ENCODE measurements at regions not wholly inside any gene's neighbourhood (a gene's known extent, or its start where the extent isn't known, plus 50 kb on each side); places are given as distances from the start of the nearest gene placed in this dataset.

DNA sequence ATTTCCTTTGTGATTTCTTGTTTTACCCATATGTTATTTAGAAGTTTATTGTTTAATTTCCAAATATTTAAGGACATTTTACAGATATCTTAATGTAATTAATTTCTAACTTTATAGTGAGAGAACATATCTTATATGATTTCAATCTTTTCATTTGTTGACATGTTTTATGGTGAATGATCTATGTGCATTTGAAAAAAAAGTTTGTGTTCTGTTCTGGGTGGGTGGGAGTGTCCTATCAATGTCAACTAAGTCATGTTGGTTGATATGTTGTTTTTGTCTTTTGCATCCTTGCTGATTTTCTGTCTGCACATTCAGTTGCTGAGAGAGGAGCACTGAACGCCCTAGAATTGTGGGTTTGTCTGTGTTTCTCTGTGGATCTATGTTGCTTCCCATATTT is 50.3 kb upstream of the CBFA2T3 start:
- intact Hi-C loops (cut with micrococcal nuclease), result no loop called here
- no peak for ATAC-seq

DNA sequence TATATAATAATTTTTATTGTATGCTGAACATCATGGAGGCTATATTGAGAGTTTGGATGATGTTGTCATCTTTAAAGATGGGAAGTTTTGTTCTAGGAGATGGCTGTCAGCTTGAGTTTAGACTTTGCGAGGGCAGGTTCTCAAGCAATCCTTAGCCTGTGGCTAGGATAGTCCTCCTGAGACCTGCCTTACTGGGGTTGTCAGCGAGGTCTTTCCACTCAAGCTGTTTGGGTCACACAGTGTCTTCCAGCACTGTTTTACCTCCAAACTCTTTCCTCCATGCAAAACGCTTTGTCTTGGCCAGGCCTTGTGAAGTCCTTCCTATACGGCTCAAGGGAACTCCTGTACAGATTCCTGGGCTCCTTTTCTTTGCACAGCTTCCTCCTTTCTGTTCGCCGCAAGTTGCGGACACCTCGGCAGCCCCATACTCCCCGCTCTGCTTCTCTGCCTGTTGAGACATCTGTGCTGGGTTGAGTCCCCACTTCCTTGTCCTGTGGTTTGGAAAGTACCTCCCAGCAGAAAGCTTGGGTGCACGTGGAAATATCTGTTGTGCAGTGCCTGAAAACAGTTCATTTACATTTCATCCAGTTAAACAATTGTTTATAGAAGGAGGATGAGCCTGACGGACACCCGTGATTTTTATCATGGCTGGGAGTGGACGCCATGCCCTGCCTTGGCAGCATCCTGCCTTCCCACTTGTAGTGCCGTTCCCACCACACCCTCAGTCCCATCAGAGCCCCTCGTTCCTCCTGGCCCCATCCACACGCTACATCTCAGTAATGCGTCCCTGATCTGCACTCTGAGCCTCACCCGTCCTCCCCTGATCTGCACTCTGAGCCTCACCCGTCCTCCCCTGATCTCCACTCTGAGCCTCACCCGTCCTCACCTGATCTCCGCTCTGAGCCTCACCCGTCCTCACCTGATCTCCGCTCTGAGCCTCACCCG is 55.0 kb upstream of the CBFA2T3 start:
- DNase-seq (peak; percentile 41), ATAC-seq (peak; percentile 52)
- intact Hi-C loops (cut with micrococcal nuclease), result no loop called here

More for the DNA sequence above, 50.3 kb upstream of the CBFA2T3 start:
- no peak for DNase-seq

DNA sequence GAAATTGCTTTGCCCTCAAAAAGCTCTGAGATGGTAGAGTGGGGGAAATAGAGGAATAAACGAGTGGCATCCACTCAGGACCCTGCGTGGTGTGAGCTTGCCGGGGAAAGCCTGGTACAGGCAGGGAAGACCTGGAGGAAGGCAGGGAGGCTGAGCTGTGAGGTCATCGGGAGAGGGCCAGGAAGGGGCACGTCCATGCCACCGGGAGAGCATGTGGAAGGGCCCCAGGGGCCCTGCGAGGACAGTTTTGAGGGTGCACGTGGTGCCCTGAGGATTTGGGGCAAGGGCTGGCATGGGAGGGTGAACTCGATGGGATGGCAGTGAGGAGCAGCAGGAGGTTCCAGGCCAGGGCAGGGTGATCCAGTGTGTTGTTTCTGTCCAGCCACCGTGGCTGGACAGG is 56.3 kb upstream of the CBFA2T3 start:
- intact Hi-C loops (cut with micrococcal nuclease), result no loop called here
- DNase-seq (no peak), ATAC-seq (no peak)

DNA sequence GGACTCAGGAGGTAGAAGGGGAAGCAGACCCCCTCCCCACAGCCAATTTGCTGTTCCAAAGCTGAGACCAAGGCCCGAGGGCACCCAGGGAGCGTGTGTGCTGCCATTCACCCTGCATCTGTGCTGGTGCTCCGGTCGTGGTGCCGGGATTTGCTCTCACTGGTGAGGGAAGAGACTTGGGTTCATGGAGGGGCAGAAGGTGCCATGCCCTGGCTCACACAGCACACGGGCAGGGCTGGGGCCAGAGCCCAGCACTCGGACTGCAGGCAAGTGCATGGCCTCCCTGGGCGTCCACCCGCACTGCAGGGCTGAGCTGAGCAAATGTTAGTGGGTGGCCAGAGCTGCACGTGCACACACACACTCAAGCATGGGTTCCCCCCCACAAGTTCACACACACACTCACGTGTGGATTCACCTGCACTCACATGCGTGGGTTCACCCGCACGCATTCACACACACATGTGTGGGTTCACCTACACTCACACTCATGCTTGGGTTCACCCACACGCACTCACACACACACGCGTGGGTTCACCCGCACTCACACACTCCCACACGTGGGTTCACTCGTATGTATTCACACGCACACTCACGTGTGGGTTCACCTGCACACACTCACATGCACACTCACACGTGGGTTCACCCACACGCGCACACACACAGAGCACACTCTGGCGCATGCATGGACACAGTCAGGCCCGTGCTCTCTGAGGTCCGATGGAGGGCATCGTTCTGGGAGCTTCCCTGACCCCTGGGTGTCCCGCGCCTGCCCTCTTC is 57.0 kb upstream of the CBFA2T3 start:
- DNase-seq (peak; percentile 19), ATAC-seq (no peak)
- intact Hi-C loops (cut with micrococcal nuclease), result no loop called here

DNA sequence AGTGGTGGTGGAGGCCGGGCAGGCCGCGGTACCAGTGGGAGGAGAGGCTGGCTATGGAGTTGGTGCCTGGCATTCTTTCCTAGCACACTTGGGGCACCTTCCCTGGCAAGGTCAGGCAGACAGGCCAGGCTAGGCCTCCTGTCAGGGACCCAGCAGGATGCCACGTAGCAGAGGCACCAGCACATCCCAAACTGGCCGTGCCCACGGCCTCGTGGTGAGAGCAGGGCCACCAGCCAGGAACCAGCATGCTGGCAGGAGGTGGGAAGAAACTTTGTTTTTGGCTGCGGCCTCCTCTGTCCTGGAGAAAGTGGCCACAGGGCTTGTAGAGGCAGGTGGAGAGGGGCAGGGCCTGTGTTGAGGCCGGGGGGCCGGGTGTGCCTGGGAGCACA is 57.6 kb upstream of the CBFA2T3 start:
- DNase-seq (no peak), ATAC-seq (no peak)
- intact Hi-C loops (cut with micrococcal nuclease), result no loop called here

DNA sequence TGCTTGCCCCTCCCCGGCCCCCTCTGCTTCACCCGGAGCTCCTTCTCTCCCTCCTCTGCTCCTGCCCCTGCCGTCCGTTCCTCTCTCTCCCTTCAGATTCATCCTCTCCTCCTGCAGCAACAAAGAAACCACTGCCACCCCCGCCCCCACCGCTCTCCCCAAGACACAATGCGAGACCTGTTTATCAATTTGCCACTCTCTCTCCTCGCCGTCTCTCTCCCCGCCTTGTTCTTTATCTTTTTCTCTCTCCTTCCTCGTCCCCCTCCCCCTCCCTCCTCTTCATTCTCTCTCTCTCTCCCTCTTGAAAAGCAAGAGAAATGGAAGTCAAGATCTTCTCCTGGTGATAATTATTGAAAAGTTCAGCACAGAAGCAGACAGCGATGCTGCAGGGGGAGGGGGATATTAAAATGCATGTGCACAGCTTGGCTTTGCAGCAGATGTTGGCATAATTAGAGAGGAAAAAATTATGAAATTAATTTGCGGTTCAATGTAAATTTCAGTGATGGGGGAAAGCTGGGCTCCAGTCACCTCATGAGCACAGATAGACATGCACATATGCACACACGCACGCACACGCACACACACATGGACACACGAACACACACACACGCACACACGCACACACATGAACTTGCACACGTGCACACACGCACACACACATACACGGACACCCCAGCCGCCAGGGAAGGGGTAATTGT is 58.1 kb upstream of the CBFA2T3 start:
- no peak for DNase-seq
- intact Hi-C loops (cut with micrococcal nuclease), result no loop called here
- no peak for ATAC-seq

DNA sequence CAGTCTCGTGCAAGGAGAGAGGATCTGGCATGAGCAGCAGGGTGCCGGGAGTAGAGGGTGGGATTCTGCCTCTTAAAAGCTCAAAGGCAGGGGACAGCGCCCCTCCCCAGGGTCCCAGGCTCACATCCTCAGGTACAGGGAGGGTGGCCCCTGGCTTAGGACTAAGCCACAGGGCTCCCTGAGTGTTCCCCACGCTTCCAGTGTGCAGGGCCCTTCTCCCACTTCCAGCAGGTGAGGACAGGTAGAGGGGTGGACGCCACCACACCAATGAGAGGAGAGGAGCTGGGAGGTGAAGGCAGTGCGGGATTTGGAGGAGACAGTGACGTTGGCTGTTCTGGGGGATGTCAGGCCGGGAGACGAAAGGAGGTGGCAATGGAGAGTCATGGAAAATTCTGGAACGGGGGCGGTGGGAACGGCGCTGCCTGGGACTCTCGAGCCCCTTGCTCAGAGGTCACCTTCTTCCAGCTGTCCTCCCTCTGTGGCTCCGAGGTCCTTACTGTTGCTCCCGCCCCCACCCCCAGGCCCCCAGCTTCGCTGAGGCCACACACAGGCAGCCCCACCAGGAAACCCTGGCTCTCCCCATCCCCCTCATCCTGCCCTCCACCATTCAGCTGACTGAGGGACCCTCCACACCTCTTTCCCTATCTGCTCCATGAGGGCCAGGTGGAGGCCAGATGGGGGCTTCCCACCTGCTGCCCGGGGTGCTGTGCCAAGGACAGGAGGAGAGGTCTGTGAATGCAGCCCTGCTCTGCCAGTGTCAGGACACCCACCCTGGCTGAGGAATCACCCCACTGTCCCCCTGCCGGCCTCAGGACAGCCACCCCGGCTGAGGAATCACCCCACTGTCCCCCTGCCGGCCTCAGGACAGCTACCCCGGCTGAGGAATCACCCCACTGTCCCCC is 57.7 kb upstream of the ACSF3 start:
- DNase-seq, result no peak
- no peak for ATAC-seq
- intact Hi-C loops (cut with micrococcal nuclease), result no loop called here

DNA sequence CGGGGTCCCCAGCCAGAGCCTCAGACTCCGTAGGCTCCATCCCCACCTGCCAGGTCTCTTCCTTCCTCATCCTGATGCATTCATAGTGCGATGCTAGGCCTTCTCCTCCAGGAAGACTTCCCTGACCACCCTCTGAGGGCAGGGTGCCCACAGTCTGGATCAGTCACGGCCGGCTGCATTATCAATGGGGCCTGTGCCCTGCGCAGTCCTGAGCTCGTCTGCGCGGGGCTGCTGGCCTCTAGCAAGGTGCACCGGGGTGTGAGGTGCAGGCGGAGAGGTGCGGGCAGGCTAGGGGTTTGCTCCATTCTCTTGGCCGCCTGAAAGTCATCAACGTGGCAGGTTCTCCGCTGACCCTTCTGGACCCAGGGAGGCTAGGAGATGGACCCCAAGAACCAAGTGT is 56.9 kb upstream of the ACSF3 start:
- intact Hi-C loops (cut with micrococcal nuclease), result no loop called here
- ATAC-seq, result no peak
- DNase-seq, result peak; percentile 19

DNA sequence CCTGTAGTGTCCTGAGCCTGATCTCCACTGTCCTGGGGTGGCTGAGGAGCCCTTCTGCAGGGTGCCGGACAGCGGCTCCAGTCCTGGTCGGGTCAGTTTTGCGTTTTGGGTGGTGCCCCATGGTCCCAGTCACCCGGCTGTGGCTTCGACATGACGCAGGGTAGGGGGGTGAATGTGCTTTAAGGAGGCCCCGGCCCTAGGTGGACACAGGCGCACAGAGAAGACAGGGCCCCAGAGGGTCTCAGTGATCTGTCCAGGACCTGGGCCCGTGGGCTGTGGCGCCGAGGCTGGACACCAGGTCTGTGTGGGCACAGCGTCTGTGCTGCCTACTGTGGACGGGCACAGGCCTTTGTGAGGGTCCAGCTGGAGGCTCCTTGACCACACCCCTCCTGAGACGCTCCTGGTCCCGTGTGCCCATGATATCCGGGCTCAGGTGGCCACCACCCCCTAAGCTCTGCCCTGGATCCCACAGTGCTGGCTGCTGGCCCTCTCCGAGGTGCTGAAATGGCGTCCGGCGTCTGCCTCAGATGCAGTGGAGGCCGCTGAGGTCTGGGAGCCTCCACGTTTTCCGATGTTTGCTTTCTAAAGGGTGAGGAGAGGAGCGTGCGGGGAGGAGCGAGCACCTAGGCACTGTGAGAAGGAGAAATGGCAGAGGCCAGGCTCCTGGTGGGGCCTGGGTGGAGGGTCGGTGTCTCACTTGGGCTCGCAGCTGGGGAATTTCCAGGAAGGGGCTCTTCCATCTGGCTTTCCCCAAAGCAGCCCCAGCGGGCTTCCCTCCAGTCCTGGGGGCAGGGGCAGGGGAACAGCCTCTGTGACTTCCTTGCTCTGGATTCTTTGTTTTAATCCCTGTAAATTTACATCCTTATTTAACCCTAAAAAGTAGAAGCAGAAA is 56.1 kb upstream of the ACSF3 start:
- DNase-seq, result peak; percentile 51
- peak; percentile 52 for ATAC-seq
- intact Hi-C loops (cut with micrococcal nuclease), result no loop called here

DNA sequence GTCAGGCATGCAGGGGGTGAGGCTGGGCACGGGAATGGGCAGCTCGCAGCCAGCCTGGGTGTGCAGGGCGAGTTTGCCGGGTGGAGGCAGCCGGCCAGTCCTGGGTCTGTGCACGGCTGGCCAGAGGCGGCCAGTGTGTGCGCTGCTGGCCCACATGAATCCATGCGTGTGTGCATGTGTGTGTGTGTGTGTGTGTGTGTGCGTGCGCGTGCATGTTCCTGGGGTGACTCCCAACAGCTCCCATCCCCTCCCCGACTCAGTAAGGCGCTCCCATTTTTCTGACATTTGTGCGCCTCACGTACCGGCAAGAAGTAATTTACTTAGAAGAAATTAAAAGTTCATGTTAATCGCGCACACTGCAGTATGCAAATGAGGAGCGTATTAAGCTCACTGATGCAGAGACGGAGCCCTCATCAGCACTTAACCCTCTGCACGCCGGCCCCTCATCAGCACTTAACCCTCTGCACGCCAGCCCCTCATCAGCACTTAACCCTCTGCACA is 55.4 kb upstream of the ACSF3 start:
- DNase-seq, result peak; percentile 15
- intact Hi-C loops (cut with micrococcal nuclease), result no loop called here

DNA sequence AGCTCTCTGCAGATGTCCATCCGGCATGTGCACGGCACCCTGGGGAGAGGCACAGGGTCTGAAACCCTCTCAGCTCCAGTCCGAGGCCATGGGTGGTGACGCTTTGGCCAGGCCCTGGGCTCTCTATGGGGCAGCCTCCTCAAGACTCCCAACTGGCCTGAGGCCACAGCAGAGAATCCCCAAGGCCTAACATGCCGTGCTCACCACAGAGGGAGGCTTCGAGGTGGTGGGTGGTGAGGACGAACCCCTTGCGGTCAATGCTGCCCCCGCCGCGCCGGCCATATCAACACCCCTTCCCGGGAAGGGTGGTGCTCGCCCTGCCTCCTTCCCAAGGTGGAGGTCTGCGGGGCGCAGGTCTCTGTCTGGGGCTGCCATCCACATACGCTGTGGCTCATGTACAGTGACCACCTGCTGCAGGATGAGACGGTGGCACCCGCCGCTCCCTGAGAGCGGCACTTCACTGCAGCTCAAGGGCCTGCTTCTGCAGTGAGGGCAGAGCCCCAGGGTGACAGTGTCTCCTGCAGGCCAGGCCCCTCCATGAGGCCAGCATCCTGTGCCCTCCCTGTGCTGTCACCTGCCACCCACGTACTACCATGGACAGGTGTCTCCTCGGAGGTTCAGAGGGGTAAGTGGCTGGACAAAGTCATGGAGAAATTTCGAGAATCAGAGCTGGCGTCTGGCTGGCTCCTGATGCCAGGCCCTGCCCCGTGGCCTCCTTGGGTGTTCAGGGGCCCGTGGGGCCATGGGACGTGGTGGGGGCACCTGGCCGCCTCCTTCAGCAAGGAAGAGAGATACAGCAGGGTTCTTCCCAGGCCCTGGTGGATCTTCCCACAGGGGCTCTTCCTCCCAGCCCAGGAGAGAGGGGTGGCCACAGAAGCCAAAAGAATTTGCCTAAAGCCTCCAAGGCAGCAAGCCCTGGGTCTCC is 54.6 kb upstream of the ACSF3 start:
- DNase-seq (peak; percentile 22), ATAC-seq (no peak)
- intact Hi-C loops (cut with micrococcal nuclease), result no loop called here

More for the DNA sequence above, 55.4 kb upstream of the ACSF3 start:
- no peak for ATAC-seq

DNA sequence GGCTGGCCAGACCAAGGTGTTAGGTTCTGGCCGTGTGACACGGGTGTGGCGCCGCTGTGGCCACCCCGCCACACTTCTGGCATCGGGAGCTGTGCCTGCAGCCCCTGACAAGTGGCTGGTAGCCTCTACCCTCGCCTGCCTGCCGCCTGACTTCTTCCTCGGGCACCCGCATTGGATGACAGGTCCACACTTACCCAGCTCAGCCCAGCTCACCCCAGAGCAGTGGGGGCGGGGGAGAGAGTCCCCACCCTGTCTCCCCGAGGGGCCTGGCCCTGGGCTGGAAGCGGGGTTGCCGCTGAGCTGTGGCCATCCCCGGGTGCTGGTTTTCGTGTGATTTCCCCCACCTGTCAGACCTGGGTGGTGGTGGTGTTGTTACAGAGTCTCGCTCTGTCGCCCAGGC is 53.9 kb upstream of the ACSF3 start:
- ATAC-seq (no peak), DNase-seq (peak; percentile 14)
- intact Hi-C loops (cut with micrococcal nuclease), result no loop called here

DNA sequence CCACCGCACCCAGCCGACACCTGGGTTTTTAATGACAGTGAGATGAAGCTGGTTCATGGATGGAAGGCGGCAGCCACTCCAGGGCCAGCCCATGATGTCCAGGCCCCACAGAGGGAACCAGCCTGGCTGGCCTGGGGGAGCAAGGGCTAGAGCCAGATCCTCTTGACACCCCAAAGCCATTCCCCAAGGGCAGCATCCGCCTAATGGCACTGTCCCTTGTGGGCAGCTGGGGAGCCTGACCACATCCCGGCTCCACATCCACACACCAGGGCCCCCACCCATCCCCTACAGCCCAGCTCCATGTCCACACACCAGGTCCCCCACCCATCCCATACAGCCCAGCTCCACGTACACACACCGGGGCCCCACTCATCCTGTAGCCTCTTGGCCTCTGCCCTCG is 53.3 kb upstream of the ACSF3 start:
- DNase-seq (peak; percentile 14), ATAC-seq (no peak)
- intact Hi-C loops (cut with micrococcal nuclease), result no loop called here

DNA sequence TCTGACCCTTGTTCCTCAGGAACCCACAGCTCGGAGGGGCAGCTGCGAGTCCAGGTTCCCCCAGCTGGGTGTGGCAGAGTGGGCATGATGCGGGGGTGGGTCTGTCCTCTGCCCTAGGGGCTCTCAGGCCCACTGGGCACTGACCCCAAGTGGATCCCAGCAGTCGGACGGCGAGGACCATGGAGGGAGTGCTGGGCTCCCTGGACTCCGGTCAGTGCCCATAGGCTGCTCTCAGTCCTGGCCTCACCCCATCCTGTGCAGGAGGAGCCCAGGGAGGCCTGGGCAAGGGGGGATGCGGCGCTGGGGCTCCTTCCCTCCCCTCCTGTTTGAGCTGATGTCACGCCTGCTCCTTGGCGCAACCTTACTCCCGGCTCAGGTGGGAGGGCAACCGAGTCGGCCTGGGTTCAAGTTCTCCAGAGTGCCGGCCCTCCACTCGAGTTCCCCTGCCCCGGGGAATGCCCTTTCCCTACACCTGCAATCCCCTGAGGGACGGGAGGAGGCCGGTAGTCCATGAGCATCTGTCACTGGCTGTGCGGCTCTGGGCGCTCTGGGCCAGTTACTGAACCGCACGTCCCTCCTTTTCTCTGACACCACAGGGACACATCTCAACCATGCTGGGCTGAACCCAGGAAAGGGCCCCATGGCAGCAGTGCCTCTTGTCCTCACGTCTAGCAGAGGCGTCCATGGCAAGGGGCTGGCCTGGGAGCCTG is 52.6 kb upstream of the ACSF3 start:
- ATAC-seq (no peak), DNase-seq (peak; percentile 20)
- intact Hi-C loops (cut with micrococcal nuclease), result no loop called here

DNA sequence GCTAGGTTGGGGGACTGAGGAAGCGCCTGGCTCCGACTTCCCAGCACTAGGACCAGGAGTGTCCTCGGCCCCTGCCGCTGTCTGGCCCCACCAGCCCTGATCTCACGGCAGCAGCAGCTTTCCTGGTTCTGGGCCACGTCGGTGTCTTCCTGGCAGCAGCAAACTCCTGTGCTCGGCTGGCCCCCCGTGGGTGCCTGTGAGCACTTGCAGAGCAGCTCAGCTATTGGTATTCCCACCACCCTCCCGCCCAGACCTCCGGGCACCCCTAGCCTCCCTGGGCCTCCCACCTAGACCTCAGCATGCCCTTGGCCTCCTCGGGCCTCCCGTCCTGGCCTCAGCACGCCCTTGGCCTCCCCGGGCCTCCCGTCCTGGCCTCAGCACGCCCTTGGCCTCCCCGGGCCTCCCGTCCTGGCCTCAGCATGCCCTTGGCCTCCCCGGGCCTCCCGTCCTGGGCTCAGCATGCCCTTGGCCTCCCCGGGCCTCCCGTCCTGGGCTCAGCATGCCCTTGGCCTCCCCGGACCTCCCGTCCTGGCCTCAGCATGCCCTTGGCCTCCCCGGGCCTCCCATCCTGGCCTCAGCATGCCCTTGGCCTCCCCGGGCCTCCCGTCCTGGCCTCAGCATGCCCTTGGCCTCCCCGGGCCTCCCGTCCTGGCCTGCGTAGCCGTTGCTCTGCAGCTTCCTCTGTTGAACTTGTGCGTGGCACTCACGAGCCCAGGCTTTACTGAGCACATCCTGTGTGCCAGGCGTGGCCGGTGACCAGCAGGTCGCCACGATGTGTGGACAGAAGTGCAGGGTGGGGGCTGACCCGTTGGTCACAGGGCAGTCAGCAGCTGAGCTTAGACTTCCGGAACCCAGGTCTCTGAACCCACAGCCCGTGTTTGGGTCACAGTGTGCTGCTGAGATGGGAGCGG is 51.8 kb upstream of the ACSF3 start:
- ATAC-seq, result no peak
- intact Hi-C loops (cut with micrococcal nuclease), result no loop called here
- peak; percentile 18 for DNase-seq
